Thyroid gland (tissue), 4 donors: ENCODE measurements at regions not wholly inside any gene's neighbourhood (a gene's known extent, or its start where the extent isn't known, plus 50 kb on each side); places are given as distances from the start of the nearest gene placed in this dataset.

ENCODE experiments used
- CTCF ChIP-seq, 6 experiments: fragments of 200-600 bp in 3 of 6; fragments of 450-650 bp in 3 of 6; sonication (generic) in 3 of 6; IDR thresholded peaks; one replicate each; pipeline ENCODE4 v1.5.1; 2016 to 2019; ENCODE audit warnings: antibody characterized with exemption in 6 of 6, mild to moderate bottlenecking in 2 of 6, inconsistent platforms in 1 of 6, moderate library complexity in 1 of 6
- POLR2A ChIP-seq, 2 donors: fragments of 450-650 bp; IDR thresholded peaks; one replicate each; pipeline ENCODE4 v1.6.1; 2017; ENCODE audit warnings: antibody characterized with exemption in 2 of 2, mild to moderate bottlenecking in 2 of 2, moderate library complexity in 1 of 2

GRCh38 chr15:66882251-66883020, 180.4 kb downstream of the SMAD6 start:
- TF ChIP-seq CTCF (IDR thresholded peaks at IDR 0.05), result no peak
- no peak for TF ChIP-seq POLR2A (IDR thresholded peaks at IDR 0.05)
